IgD-negative memory B cell (primary cell): ENCODE measurements at regions not wholly inside any gene's neighbourhood (a gene's known extent, or its start where the extent isn't known, plus 50 kb on each side); places are given as distances from the start of the nearest gene placed in this dataset.

Source experiments
- H3K27ac Mint-ChIP-seq, 3 donors: one replicate each; pipeline ENCODE4 v1.8.0; 2020 to 2022; ENCODE audit warnings: mild to moderate bottlenecking in 3 of 3, mixed read lengths in 3 of 3, moderate library complexity in 1 of 3
- H3K27me3 Mint-ChIP-seq: one replicate; pipeline ENCODE4 v1.8.0; 2021; ENCODE audit warnings: mixed read lengths
- H3K36me3 Mint-ChIP-seq: one replicate; pipeline ENCODE4 v1.8.0; 2020; ENCODE audit warnings: mild to moderate bottlenecking, mixed read lengths
- H3K4me1 Mint-ChIP-seq, 3 donors: one replicate each; pipeline ENCODE4 v1.8.0; 2020 to 2022; ENCODE audit warnings: mixed read lengths in 3 of 3, mild to moderate bottlenecking in 1 of 3
- H3K4me3 Mint-ChIP-seq, 4 donors: one replicate each; pipeline ENCODE4 v1.8.0; 2020 to 2022; ENCODE audit warnings: mild to moderate bottlenecking in 4 of 4, mixed read lengths in 4 of 4, moderate library complexity in 3 of 4
- H3K9me3 Mint-ChIP-seq, 3 donors: one replicate each; pipeline ENCODE4 v1.8.0; 2020 to 2021; ENCODE audit warnings: mixed read lengths in 3 of 3, mild to moderate bottlenecking in 1 of 3

- Mint-ChIP-seq H3K4me3 (peak overlapping the region in 3 of 4 donors; percentile 64 to 87 (median 81)), H3K27me3 (peaks cover 5% of the 10 kb centered on the region), H3K4me1 (peaks cover 34 to 39% (median 39%) of the 10 kb centered on the region in 3 donors), H3K9me3 (no peaks in the 10 kb centered on the region), H3K27ac (no peak overlapping the region), H3K36me3 (no peaks in the 10 kb centered on the region)
These were observed 174.5 kb downstream of the USP12 start for GRCh38 chr13:26996965-26997752.

- H3K27ac Mint-ChIP-seq, result peak overlapping the region in 2 of 3 donors; percentile 28 to 39
- H3K4me1 Mint-ChIP-seq, result peaks cover 26 to 39% (median 27%) of the 10 kb centered on the region in 3 donors
- H3K27me3 Mint-ChIP-seq, result peaks cover 5% of the 10 kb centered on the region
- no peak overlapping the region for H3K4me3 Mint-ChIP-seq
- H3K36me3 Mint-ChIP-seq, result no peaks in the 10 kb centered on the region
- H3K9me3 Mint-ChIP-seq, result no peaks in the 10 kb centered on the region
These were observed 176.5 kb downstream of the USP12 start for GRCh38 chr13:26995159-26995558.

GRCh38 chr13:26993780-26994179, 177.8 kb downstream of the USP12 start:
- H3K36me3 Mint-ChIP-seq, result no peaks in the 10 kb centered on the region
- H3K9me3 Mint-ChIP-seq, result no peaks in the 10 kb centered on the region
- no peak overlapping the region for H3K27ac Mint-ChIP-seq
- H3K27me3 Mint-ChIP-seq, result peaks cover 5% of the 10 kb centered on the region
- H3K4me3 Mint-ChIP-seq, result no peak overlapping the region
- peaks cover 24 to 34% (median 31%) of the 10 kb centered on the region in 3 donors for H3K4me1 Mint-ChIP-seq

- peaks cover 5% of the 10 kb centered on the region for H3K27me3 Mint-ChIP-seq
- no peaks in the 10 kb centered on the region for H3K9me3 Mint-ChIP-seq
- H3K27ac Mint-ChIP-seq, result no peak overlapping the region
- no peak overlapping the region for H3K4me3 Mint-ChIP-seq
- no peaks in the 10 kb centered on the region for H3K36me3 Mint-ChIP-seq
- H3K4me1 Mint-ChIP-seq, result peaks cover 20 to 30% (median 29%) of the 10 kb centered on the region in 3 donors
These were observed 178.5 kb downstream of the USP12 start for GRCh38 chr13:26992951-26993719.

- Mint-ChIP-seq H3K36me3 (no peaks in the 10 kb centered on the region), H3K9me3 (no peaks in the 10 kb centered on the region), H3K27ac (no peak overlapping the region), H3K4me3 (no peak overlapping the region), H3K4me1 (peaks cover 8 to 18% (median 18%) of the 10 kb centered on the region in 3 donors), H3K27me3 (peaks cover 4% of the 10 kb centered on the region)
These were observed 180.0 kb downstream of the USP12 start for GRCh38 chr13:26991508-26992181.

GRCh38 chr13:26989957-26990713, 181.5 kb downstream of the USP12 start:
- Mint-ChIP-seq H3K4me1 (peaks cover 4 to 7% (median 7%) of the 10 kb centered on the region in 3 donors), H3K36me3 (no peaks in the 10 kb centered on the region), H3K4me3 (no peak overlapping the region), H3K27ac (no peak overlapping the region), H3K9me3 (no peaks in the 10 kb centered on the region), H3K27me3 (peaks cover 2% of the 10 kb centered on the region)

GRCh38 chr13:26989261-26989956, 182.2 kb downstream of the USP12 start:
- peaks cover 2% of the 10 kb centered on the region for H3K27me3 Mint-ChIP-seq

GRCh38 chr13:26988059-26988769, 183.4 kb downstream of the USP12 start:
- Mint-ChIP-seq H3K4me3 (no peak overlapping the region), H3K4me1 (peaks cover 4 to 7% (median 4%) of the 10 kb centered on the region in 3 donors), H3K27me3 (peaks cover 3% of the 10 kb centered on the region), H3K9me3 (no peaks in the 10 kb centered on the region), H3K36me3 (no peaks in the 10 kb centered on the region), H3K27ac (no peak overlapping the region)

More at GRCh38 chr13:26989261-26989956, 182.2 kb downstream of the USP12 start:
- no peak overlapping the region for H3K4me3 Mint-ChIP-seq
- H3K27ac Mint-ChIP-seq, result peak overlapping the region in 2 of 3 donors; percentile 16 to 26
- no peaks in the 10 kb centered on the region for H3K9me3 Mint-ChIP-seq
- H3K36me3 Mint-ChIP-seq, result no peaks in the 10 kb centered on the region
- peaks cover 4 to 7% (median 4%) of the 10 kb centered on the region in 3 donors for H3K4me1 Mint-ChIP-seq

GRCh38 chr13:26987486-26988013, 184.1 kb downstream of the USP12 start:
- Mint-ChIP-seq H3K4me1 (peaks cover 4 to 7% (median 4%) of the 10 kb centered on the region in 3 donors), H3K36me3 (no peaks in the 10 kb centered on the region), H3K4me3 (no peak overlapping the region), H3K9me3 (no peaks in the 10 kb centered on the region), H3K27me3 (peaks cover 4% of the 10 kb centered on the region), H3K27ac (no peak overlapping the region)

GRCh38 chr13:26985285-26985878, 186.2 kb downstream of the USP12 start:
- H3K9me3 Mint-ChIP-seq, result no peaks in the 10 kb centered on the region
- H3K4me3 Mint-ChIP-seq, result no peak overlapping the region
- H3K4me1 Mint-ChIP-seq, result peaks cover 4 to 7% (median 4%) of the 10 kb centered on the region in 3 donors
- H3K36me3 Mint-ChIP-seq, result no peaks in the 10 kb centered on the region
- H3K27me3 Mint-ChIP-seq, result peaks cover 4% of the 10 kb centered on the region
- no peak overlapping the region for H3K27ac Mint-ChIP-seq

GRCh38 chr13:26984337-26984736, 187.3 kb downstream of the USP12 start:
- Mint-ChIP-seq H3K36me3 (no peaks in the 10 kb centered on the region), H3K27ac (no peak overlapping the region), H3K4me3 (peak overlapping the region in 1 of 4 donors; percentile 1), H3K27me3 (peaks cover 4% of the 10 kb centered on the region), H3K4me1 (peaks cover 4 to 7% (median 4%) of the 10 kb centered on the region in 3 donors), H3K9me3 (no peaks in the 10 kb centered on the region)

- Mint-ChIP-seq H3K27ac (peak overlapping the region in 1 of 3 donors; percentile 65), H3K27me3 (peaks cover 6% of the 10 kb centered on the region), H3K4me3 (no peak overlapping the region), H3K4me1 (peaks cover 3 to 4% (median 4%) of the 10 kb centered on the region in 3 donors), H3K9me3 (no peaks in the 10 kb centered on the region), H3K36me3 (no peaks in the 10 kb centered on the region)
These were observed 187.9 kb downstream of the USP12 start for GRCh38 chr13:26983543-26984320.
